HepG2 (cell line): ENCODE measurements at regions not wholly inside any gene's neighbourhood (a gene's known extent, or its start where the extent isn't known, plus 50 kb on each side); places are given as distances from the start of the nearest gene placed in this dataset.
"Not testable (repeated sequence)": the region's sequence is repeated elsewhere in the genome, so short reads cannot be mapped to it uniquely, and the experiment has no call there.

ENCODE experiments used
- ATAC-seq: fragments of 200-7000 bp; cut with Tn5 transposase; 3 replicates; pipeline ENCODE4 v1.9.1; 2020; ENCODE audit warnings: mild to moderate bottlenecking, moderate library complexity
- BruUV-seq: library from RNA; stranded (reverse); fragments of 400-500 nt; replicated peaks from 2 replicates; lab custom pipeline; 2021; lab: Mats Ljungman, UMichigan
- CTCF ChIA-PET: fragments of 300-600 bp; formaldehyde crosslinking; extraction: SDS; loops from one replicate; lab custom pipeline; 2021; ENCODE audit warnings: low total read pairs, inconsistent platforms, low intra/inter-chr PET ratio; lab: Yijun Ruan, JAX
- POLR2A ChIA-PET: fragments of 350-600 bp; sonication (Branson Sonifier 250); formaldehyde crosslinking; loops from one replicate; lab custom pipeline; 2020; ENCODE audit warnings: antibody characterized with exemption, inconsistent platforms; lab: Yijun Ruan, JAX
- DNase-seq: peaks from one replicate; pipeline ENCODE4 v3.0.0-alpha.2; 2015; ENCODE audit warnings: low spot score
- FAIRE-seq: peaks from 3 replicates; lab custom pipeline; 2011; peaks lifted over from hg19 to GRCh38; lab: Jason Lieb, UNC
- H2AFZ ChIP-seq: one replicate; pipeline ENCODE4 v1.6.1; 2011; ENCODE audit warnings: low read length, inconsistent platforms
- H3K27ac ChIP-seq: fragments of 300-600 bp; 3 replicates; pipeline ENCODE4 v1.8.0; 2011; ENCODE audit warnings: mixed run types, mild to moderate bottlenecking, mixed read lengths, low read length, inconsistent platforms; ENCODE audit not compliant: insufficient read depth; ENCODE audit errors: extremely low read length
- H3K27me3 ChIP-seq, 2 experiments: fragments of 200-600 bp in 1 of 2; 2 replicates in 1 of 2; 3 replicates in 1 of 2; pipeline versions ENCODE4 v1.6.0 to v1.8.0; 2011; ENCODE audit warnings: low read length in 2 of 2, mild to moderate bottlenecking in 2 of 2, moderate library complexity in 2 of 2, inconsistent platforms in 1 of 2; ENCODE audit not compliant: insufficient read depth in 2 of 2, control insufficient read depth in 1 of 2
- H3K36me3 ChIP-seq, 2 experiments: fragments of 200-600 bp in 1 of 2; replicated peaks in 1 of 2; 2 replicates in 1 of 2; 3 replicates in 1 of 2; pipeline versions ENCODE4 v1.5.1 to v1.8.0; 2011; ENCODE audit warnings: low read length in 2 of 2, inconsistent platforms in 1 of 2; ENCODE audit not compliant: insufficient read depth in 2 of 2, control insufficient read depth in 1 of 2
- H3K4me1 ChIP-seq: 2 replicates; pipeline ENCODE4 v1.5.1; 2012; ENCODE audit warnings: low read length, inconsistent platforms; ENCODE audit not compliant: insufficient read depth
- H3K4me2 ChIP-seq: 2 replicates; pipeline ENCODE4 v1.6.0; 2011; ENCODE audit warnings: low read depth, low read length, inconsistent platforms
- H3K4me3 ChIP-seq, 3 experiments: fragments of 200-600 bp in 1 of 3; sonication (generic), shearing (Covaris generic) in 1 of 3; replicated peaks in 1 of 3; 2 replicates each; pipeline ENCODE4 v1.5.1; 2011 to 2016; ENCODE audit warnings: low read length in 3 of 3, inconsistent platforms in 2 of 3, low read depth in 2 of 3, mild to moderate bottlenecking in 2 of 3, control low read depth in 1 of 3, mixed read lengths in 1 of 3; ENCODE audit not compliant: insufficient read depth in 1 of 3
- H3K79me2 ChIP-seq: one replicate; pipeline ENCODE4 v1.6.1; 2011; ENCODE audit warnings: low read length, inconsistent platforms; ENCODE audit not compliant: insufficient read depth
- H3K9ac ChIP-seq: 2 replicates; pipeline ENCODE4 v1.6.0; 2011; ENCODE audit warnings: mild to moderate bottlenecking, low read depth, low read length, inconsistent platforms; ENCODE audit not compliant: insufficient read depth
- H3K9me3 ChIP-seq: 2 replicates; pipeline ENCODE4 v1.5.1; 2012; ENCODE audit warnings: mild to moderate bottlenecking, low read length
- H4K20me1 ChIP-seq: 2 replicates; pipeline ENCODE4 v1.6.0; 2011; ENCODE audit warnings: inconsistent platforms, mild to moderate bottlenecking, low read length, moderate library complexity; ENCODE audit not compliant: insufficient read depth
- IRF2 ChIP-seq: IDR thresholded peaks from 2 replicates; pipeline ENCODE4 v1.6.1; 2018; ENCODE audit warnings: missing genetic modification reagents, missing compliant biosample characterization
- KDM5B ChIP-seq: sonication (generic); formaldehyde crosslinking; IDR thresholded peaks from 2 replicates; pipeline ENCODE4 v1.4.0; 2020; ENCODE audit warnings: missing genetic modification reagents, mild to moderate bottlenecking, borderline replicate concordance
- KLF9 ChIP-seq: IDR thresholded peaks from 2 replicates; pipeline ENCODE4 v1.6.1; 2016; ENCODE audit warnings: low read depth
- PRPF4 ChIP-seq: fragments of 200-400 bp; formaldehyde crosslinking; IDR thresholded peaks from 2 replicates; pipeline ENCODE4 v1.6.1; 2016; ENCODE audit warnings: low read length, low read depth; ENCODE audit not compliant: poor library complexity, severe bottlenecking
- SMAD1 ChIP-seq: sonication (generic); formaldehyde crosslinking; IDR thresholded peaks from 2 replicates; pipeline ENCODE4 v1.4.0; 2020; ENCODE audit warnings: missing genetic modification reagents, low read depth, mild to moderate bottlenecking, borderline replicate concordance
- ZNF230 ChIP-seq: sonication (generic); formaldehyde crosslinking; IDR thresholded peaks from 2 replicates; pipeline ENCODE4 v1.4.0; 2020; ENCODE audit warnings: mild to moderate bottlenecking, missing genetic modification reagents
- ZNF547 ChIP-seq: sonication (generic); formaldehyde crosslinking; IDR thresholded peaks from 2 replicates; pipeline ENCODE4 v1.5.1; 2020; ENCODE audit warnings: mild to moderate bottlenecking, missing genetic modification reagents
- WGBS: methylation state at CpG from one replicate; pipeline ENCODE4 v1.1.6; 2017; ENCODE audit warnings: low lambda C conversion rate; 5-methylcytosine and 5-hydroxymethylcytosine counted together
- in situ Hi-C: cut with HindIII; loops from 2 replicates; pipeline ENCODE4 v1.10.0; 2017; ENCODE audit warnings: low pct_unique_long_range_greater_than_20kb; ENCODE audit not compliant: extremely low pct_ligation_motif_present
- intact Hi-C: fragments of 100-400 bp; cut with micrococcal nuclease; formaldehyde crosslinking; loops from one replicate; pipeline ENCODE4 v1.10.0; 2022; ENCODE audit not compliant: unreplicated experiment
- TF ChIP-seq, protein P1 (sequence below): sonication (generic); formaldehyde crosslinking; IDR thresholded peaks from 2 replicates; pipeline ENCODE4 v1.4.0; 2020; ENCODE audit warnings: missing genetic modification reagents
- TF ChIP-seq, protein P2 (sequence below): sonication (generic); formaldehyde crosslinking; IDR thresholded peaks from 2 replicates; pipeline ENCODE4 v1.4.0; 2020; ENCODE audit warnings: low read depth, mild to moderate bottlenecking, missing genetic modification reagents

DNA sequence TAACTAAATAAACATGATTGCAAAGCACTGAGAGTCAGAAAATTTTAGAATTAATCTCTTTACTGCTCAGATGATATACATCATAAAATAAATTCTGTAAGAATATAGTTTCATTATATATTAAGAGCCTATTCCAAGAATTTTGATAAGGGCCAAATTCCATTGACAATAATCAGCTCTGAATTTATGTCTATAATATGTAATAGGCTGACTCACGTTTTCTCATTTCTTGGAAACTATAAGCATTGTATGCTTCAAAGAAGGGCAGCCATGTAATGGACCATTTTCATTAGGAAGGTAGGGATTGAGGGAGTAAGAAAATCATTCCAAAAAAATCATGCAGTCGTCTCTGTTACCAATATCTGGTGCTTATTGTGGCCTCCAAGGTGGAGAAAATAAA, 315.9 kb downstream of the ZIC4 start:
- FAIRE-seq: no peak
- H3K36me3 ChIP-seq: no peaks in the 10 kb centered on the region
- H4K20me1 ChIP-seq: no peaks in the 10 kb centered on the region
- intact Hi-C loops (no loop called here), in situ Hi-C loops (no loop called here)
- H3K9me3 ChIP-seq: no peaks in the 10 kb centered on the region
- no peak overlapping the region for H3K27ac ChIP-seq
- TF ChIP-seq IRF2 (CRISPR knock-in tag) (no peak), SMAD1 (CRISPR knock-in tag) (no peak)
- DNase-seq: no peak
- ChIA-PET POLR2A (no interaction called here), CTCF (no interaction called here)
- no peak overlapping the region for H2AFZ ChIP-seq
- WGBS: 4% methylated on average over 2 of the region's 2 CpGs
- no peaks in the 10 kb centered on the region for H3K27me3 ChIP-seq
- no peaks in the 10 kb centered on the region for H3K4me1 ChIP-seq
- no peak overlapping the region for H3K9ac ChIP-seq
- no peak for ATAC-seq
- H3K4me3 ChIP-seq: no peak overlapping the region
- no peak overlapping the region for H3K4me2 ChIP-seq
- H3K79me2 ChIP-seq: no peaks in the 10 kb centered on the region
- no TSS peak for BruUV-seq

DNA sequence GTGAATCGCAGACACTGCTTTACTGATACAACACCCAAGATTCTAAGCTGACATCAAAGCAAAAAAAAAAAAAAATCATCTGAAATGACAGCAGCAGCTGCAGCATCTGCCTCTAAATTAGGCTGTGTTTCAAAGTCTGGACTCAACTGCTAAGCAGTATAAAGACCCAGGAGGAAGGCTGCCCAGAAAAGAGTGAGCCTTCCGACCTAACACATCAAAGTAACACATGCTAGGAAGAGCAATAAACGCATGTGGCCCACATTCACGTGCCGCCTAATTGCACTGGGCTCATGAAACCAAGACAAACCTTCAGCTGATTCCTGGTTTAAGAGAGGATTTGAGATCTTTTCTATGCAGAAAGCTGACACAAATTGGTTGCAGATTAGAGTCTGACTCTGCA, 317.1 kb downstream of the ZIC4 start:
- ATAC-seq (no peak), FAIRE-seq (no peak), DNase-seq (no peak)
- intact Hi-C loops: no loop called here
- no peaks in the 10 kb centered on the region for H4K20me1 ChIP-seq
- no peaks in the 10 kb centered on the region for H3K4me1 ChIP-seq
- no peaks in the 10 kb centered on the region for H3K9me3 ChIP-seq
- H3K4me2 ChIP-seq: no peak overlapping the region
- H3K27ac ChIP-seq: no peak overlapping the region
- no peak overlapping the region for H3K9ac ChIP-seq
- 11% methylated on average over 5 of the region's 5 CpGs for whole genome bisulfite sequencing
- POLR2A ChIA-PET: no interaction called here
- no TSS peak for BruUV-seq
- H2AFZ ChIP-seq: no peak overlapping the region
- CTCF ChIA-PET: no interaction called here
- H3K4me3 ChIP-seq: no peak overlapping the region
- no peaks in the 10 kb centered on the region for H3K27me3 ChIP-seq
- H3K79me2 ChIP-seq: no peaks in the 10 kb centered on the region
- no peaks in the 10 kb centered on the region for H3K36me3 ChIP-seq
- TF ChIP-seq KLF9 (CRISPR knock-in tag) (no peak), ZNF230 (CRISPR knock-in tag) (no peak), ZNF547 (CRISPR knock-in tag) (no peak), KDM5B (no peak), PRPF4 (no peak)
- TF ChIP-seq, protein P1, sequence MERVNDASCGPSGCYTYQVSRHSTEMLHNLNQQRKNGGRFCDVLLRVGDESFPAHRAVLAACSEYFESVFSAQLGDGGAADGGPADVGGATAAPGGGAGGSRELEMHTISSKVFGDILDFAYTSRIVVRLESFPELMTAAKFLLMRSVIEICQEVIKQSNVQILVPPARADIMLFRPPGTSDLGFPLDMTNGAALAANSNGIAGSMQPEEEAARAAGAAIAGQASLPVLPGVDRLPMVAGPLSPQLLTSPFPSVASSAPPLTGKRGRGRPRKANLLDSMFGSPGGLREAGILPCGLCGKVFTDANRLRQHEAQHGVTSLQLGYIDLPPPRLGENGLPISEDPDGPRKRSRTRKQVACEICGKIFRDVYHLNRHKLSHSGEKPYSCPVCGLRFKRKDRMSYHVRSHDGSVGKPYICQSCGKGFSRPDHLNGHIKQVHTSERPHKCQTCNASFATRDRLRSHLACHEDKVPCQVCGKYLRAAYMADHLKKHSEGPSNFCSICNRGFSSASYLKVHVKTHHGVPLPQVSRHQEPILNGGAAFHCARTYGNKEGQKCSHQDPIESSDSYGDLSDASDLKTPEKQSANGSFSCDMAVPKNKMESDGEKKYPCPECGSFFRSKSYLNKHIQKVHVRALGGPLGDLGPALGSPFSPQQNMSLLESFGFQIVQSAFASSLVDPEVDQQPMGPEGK (CRISPR knock-in tag): no peak
- TF ChIP-seq, protein P2, sequence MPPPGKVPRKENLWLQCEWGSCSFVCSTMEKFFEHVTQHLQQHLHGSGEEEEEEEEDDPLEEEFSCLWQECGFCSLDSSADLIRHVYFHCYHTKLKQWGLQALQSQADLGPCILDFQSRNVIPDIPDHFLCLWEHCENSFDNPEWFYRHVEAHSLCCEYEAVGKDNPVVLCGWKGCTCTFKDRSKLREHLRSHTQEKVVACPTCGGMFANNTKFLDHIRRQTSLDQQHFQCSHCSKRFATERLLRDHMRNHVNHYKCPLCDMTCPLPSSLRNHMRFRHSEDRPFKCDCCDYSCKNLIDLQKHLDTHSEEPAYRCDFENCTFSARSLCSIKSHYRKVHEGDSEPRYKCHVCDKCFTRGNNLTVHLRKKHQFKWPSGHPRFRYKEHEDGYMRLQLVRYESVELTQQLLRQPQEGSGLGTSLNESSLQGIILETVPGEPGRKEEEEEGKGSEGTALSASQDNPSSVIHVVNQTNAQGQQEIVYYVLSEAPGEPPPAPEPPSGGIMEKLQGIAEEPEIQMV (CRISPR knock-in tag): no peak
- TF ChIP-seq, all 625 proteins: peak for 0
- in situ Hi-C loops: no loop called here

DNA sequence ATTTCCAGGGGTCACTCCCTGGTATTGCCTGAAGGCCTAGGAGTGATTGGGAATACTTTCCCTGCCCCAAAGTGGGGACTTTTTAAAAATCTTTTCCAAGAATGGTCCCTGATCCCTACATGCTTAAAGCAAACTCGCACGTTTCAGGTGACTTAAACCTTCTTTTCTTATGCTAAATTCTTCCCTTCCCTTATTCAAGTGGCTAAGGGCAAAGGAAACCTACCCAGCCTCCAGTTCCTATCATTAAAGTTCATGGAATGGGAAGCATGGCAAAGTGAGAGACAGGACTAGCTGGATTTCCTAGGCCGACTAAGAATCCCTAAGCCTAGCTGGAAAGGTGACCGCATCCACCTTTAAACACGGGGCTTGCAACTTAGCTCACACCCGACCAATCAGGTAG, 346.8 kb downstream of the ZIC4 start:
- POLR2A ChIA-PET, H4K20me1 ChIP-seq, H3K9me3 ChIP-seq, in situ Hi-C loops, H3K79me2 ChIP-seq, H3K4me3 ChIP-seq, DNase-seq, H3K9ac ChIP-seq, H3K27me3 ChIP-seq, CTCF ChIA-PET, H3K4me2 ChIP-seq, H3K27ac ChIP-seq, FAIRE-seq, ATAC-seq, H2AFZ ChIP-seq, H3K4me1 ChIP-seq, BruUV-seq, H3K36me3 ChIP-seq, intact Hi-C loops: not testable (repeated sequence)
- WGBS: 23% methylated on average over 6 of the region's 6 CpGs
